Fibroblast of villous mesenchyme (primary cell): ENCODE measurements at regions not wholly inside any gene's neighbourhood (a gene's known extent, or its start where the extent isn't known, plus 50 kb on each side); places are given as distances from the start of the nearest gene placed in this dataset.

Source experiments
- DNase-seq: peaks from one replicate; pipeline ENCODE4 v3.0.0-alpha.2; 2010; ENCODE audit warnings: low read depth
- H3K4me3 ChIP-seq: 2 replicates; pipeline ENCODE4 v1.5.1; 2011; ENCODE audit warnings: low read depth, mild to moderate bottlenecking, low read length
- CTCF ChIP-seq: IDR thresholded peaks from 2 replicates; pipeline ENCODE4 v1.5.1; 2012; ENCODE audit warnings: low read depth, mild to moderate bottlenecking, low read length; ENCODE audit not compliant: insufficient read depth

DNA sequence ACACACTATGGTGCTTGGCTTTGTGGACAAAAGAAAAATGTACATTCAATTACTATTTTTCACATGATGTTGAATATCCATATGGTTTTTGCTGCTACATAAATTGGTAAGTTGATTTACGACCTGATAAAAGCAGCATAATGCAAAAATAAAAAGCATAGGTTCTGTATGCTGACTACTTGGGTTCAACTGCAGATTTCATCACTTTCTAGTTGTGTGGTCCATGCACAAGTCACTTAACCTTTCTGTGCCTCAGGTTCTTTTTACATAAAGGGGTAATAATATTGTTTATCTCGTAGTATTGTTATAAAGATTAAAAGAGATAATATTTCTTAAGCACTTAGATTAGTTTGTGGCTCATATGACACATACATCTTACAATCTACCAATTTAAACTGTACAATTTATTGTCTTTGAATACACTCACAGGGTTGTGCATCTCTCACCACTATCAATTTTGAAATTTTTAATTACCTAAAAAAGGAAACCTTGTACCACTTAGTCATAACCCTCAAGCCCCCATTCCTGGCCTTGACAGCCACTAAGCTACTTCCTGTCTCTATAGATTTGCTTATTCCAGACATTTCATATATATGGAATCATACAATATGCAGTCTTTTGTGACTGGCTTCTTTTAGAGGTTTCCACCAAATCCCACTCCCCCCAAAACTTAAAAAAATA, 1443.9 kb downstream of the SUCLG1 start:
- no peak overlapping the region for H3K4me3 ChIP-seq
- DNase-seq = no peak
- TF ChIP-seq CTCF = no peak

DNA sequence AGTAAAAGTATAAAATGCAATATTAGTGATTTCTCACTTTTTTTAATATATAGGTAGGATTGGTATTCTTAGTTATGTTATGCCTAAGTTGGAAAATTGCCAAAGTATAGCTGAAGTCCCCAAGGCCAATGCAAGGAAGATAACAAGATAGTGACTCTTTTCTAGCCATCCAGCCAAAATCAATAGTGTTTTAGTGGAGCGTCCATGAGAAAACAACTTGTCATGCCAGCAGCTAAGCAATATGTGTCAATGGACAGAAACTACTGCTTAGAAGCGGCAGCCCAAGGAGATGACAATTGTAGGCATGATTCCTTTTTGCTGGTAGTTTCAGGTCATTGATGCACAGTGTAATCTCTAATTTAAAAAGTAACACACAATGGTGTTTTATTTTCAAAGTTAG, 1444.6 kb downstream of the SUCLG1 start:
- DNase-seq = no peak
- no peak overlapping the region for H3K4me3 ChIP-seq
- TF ChIP-seq CTCF = no peak

DNA sequence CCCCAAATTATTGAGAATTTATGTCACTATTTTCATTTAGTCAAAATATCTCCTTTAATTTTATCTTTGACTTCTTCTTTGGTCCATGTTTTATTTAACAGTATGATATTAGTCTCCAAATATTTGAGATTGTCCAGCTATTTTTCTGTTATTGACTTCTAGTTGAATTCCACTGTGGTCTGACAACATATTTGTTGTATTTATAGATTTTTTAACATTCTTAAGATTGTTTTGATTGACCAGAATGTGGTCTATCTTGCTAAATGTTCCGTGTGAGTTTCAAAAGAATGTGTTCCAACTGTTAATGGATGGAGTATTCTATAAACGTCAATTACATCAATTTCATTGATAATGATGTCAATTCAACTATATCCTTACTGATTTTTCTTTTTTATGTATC, 1452.1 kb downstream of the SUCLG1 start:
- H3K4me3 ChIP-seq = no peak overlapping the region
- TF ChIP-seq CTCF = no peak
- peak; percentile 14 for DNase-seq

- H3K4me3 ChIP-seq = no peak overlapping the region
- no peak for TF ChIP-seq CTCF
- no peak for DNase-seq
These were observed 1455.5 kb downstream of the SUCLG1 start for GRCh38 chr2:83003555-83003954.

DNA sequence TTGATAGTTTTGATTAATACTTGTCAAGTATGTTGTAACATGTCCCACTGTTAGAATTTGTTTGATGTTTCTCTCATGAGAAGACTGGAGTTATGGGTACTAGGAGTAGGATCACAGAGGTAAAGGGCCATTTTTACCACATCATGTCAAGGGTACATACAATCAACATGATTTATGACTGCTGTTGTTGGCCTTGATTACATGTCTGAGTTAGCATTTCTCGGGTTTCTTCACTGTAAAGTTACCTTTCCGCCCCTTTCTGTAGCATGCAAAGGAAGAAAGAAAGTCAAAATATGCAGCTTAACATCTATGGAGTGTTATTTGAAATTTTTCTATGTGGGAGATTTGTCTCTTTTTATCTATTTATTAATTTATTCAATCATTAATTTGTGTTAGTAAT, 1456.4 kb downstream of the SUCLG1 start:
- no peak for DNase-seq
- no peak for TF ChIP-seq CTCF
- no peak overlapping the region for H3K4me3 ChIP-seq

- DNase-seq = no peak
- no peak for TF ChIP-seq CTCF
- no peak overlapping the region for H3K4me3 ChIP-seq
These were observed 1460.3 kb downstream of the SUCLG1 start for GRCh38 chr2:82998781-82999180.

GRCh38 chr2:82996217-82996616, 1462.9 kb downstream of the SUCLG1 start:
- no peak for TF ChIP-seq CTCF

More at GRCh38 chr2:82996217-82996616, 1462.9 kb downstream of the SUCLG1 start:
- H3K4me3 ChIP-seq = no peak overlapping the region
- DNase-seq = no peak
